ENCODE measurements at regions not wholly inside any gene's neighbourhood (a gene's known extent, or its start where the extent isn't known, plus 50 kb on each side); places are given as distances from the start of the nearest gene placed in this dataset.

DNA sequence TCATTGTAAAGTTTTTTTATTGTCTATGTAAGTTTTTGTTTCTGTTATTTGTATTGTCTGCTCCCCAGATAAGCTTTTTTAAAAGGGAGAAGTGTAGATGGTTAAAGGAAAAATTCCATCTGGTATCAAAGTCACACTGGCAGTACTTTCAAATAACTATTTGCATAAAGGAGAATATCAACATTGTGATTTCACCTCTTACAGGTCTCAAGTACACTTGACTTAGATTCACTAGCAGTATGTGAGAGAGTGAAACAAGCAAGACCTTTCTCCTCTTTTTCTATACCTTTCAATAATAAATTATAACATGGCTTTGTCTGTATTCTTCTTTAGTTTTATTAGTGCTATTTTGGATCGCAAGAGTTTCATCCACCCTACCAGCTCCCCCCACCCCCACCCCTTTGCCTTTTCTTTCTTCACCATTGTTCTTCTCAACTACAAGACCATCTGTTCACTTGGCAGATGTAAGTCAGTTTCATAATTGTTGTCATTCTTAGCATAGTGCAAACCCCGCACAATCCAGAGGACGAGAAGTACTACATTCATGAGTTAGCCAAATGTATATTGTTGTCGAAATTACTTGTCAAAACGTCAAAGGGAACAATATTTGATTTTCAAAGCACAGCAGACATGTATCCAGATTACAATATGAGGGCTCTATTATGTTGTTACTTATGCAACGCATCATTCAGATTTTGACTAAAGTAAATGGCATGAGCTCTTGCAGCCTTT lies 602.7 kb upstream of the FLRT2 start:
- Histone ChIP-seq H3K4me1 (ENCODE audit: insufficient read depth) (peaks cover 4% of the 10 kb centered on the region), H3K79me2 (no peaks in the 10 kb centered on the region), H3K27ac (no peak overlapping the region), H3K9me2 (replicated peaks; ENCODE audit: insufficient read depth) (no peaks in the 10 kb centered on the region), H3K9me3 (ENCODE audit: low read depth) (no peaks in the 10 kb centered on the region), H3K4me3 (no peak overlapping the region), H3K4me2 (no peak overlapping the region), H4K20me1 (ENCODE audit: insufficient read depth, poor library complexity, severe bottlenecking) (no peaks in the 10 kb centered on the region), H3K27me3 (no peaks in the 10 kb centered on the region), H3K36me3 (replicated peaks; ENCODE audit: insufficient read depth, low read depth) (no peaks in the 10 kb centered on the region), H2AFZ (no peak overlapping the region)
- 84% methylated on average over 6 of the region's 6 CpGs for WGBS (ENCODE audit: low lambda C conversion rate, missing lambda C conversion rate)
- TF ChIP-seq, protein P1, sequence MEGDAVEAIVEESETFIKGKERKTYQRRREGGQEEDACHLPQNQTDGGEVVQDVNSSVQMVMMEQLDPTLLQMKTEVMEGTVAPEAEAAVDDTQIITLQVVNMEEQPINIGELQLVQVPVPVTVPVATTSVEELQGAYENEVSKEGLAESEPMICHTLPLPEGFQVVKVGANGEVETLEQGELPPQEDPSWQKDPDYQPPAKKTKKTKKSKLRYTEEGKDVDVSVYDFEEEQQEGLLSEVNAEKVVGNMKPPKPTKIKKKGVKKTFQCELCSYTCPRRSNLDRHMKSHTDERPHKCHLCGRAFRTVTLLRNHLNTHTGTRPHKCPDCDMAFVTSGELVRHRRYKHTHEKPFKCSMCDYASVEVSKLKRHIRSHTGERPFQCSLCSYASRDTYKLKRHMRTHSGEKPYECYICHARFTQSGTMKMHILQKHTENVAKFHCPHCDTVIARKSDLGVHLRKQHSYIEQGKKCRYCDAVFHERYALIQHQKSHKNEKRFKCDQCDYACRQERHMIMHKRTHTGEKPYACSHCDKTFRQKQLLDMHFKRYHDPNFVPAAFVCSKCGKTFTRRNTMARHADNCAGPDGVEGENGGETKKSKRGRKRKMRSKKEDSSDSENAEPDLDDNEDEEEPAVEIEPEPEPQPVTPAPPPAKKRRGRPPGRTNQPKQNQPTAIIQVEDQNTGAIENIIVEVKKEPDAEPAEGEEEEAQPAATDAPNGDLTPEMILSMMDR (IDR thresholded peaks at IDR 0.05; ENCODE audit: poor library complexity): no peak
- TF ChIP-seq EZH2 (IDR thresholded peaks at IDR 0.05; ENCODE audit: borderline replicate concordance): no peak
- TF ChIP-seq EZH2phosphoT487 (IDR thresholded peaks at IDR 0.05; ENCODE audit: low read depth, severe bottlenecking, unreplicated experiment): no peak
- DNase-seq (ENCODE audit: low spot score): no peak

- Histone ChIP-seq H3K36me3 (replicated peaks; ENCODE audit: insufficient read depth, low read depth) (no peaks in the 10 kb centered on the region), H2AFZ (no peak overlapping the region), H3K4me2 (no peak overlapping the region), H3K27me3 (no peaks in the 10 kb centered on the region), H3K4me1 (ENCODE audit: insufficient read depth) (no peaks in the 10 kb centered on the region), H3K9me2 (replicated peaks; ENCODE audit: insufficient read depth) (no peaks in the 10 kb centered on the region), H3K9me3 (ENCODE audit: low read depth) (no peaks in the 10 kb centered on the region), H4K20me1 (ENCODE audit: insufficient read depth, poor library complexity, severe bottlenecking) (no peaks in the 10 kb centered on the region), H3K27ac (no peak overlapping the region), H3K79me2 (no peaks in the 10 kb centered on the region), H3K4me3 (no peak overlapping the region)
- DNase-seq (ENCODE audit: low spot score): no peak
- TF ChIP-seq EZH2 (IDR thresholded peaks at IDR 0.05; ENCODE audit: borderline replicate concordance): no peak
- no peak for TF ChIP-seq EZH2phosphoT487 (IDR thresholded peaks at IDR 0.05; ENCODE audit: low read depth, severe bottlenecking, unreplicated experiment)
- TF ChIP-seq, protein P1 (IDR thresholded peaks at IDR 0.05; ENCODE audit: poor library complexity): no peak
- 69% methylated on average over 1 of the region's 1 CpG for WGBS (ENCODE audit: low lambda C conversion rate, missing lambda C conversion rate)
These were observed 600.9 kb upstream of the FLRT2 start for GRCh38 chr14:84929086-84929485.

DNA sequence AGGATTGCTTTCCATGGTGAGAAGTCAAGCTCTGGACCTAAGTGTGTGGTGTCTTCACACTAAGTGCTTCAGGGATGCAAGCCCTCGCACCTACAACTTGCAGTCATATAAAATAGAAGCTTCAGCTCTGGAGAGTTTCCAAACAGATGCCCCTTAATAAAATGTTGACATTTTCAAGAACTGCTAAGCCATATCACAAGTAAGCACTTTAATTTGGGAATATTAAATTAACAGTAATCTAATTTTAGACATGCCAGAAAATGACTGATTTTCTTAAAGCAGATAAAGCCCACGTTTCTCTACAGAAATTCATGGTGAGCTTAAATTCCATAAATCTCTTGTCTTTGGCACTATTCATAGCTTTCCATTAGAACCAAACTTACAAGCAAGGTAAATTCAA lies 600.1 kb upstream of the FLRT2 start:
- H4K20me1 ChIP-seq (ENCODE audit: insufficient read depth, poor library complexity, severe bottlenecking): no peaks in the 10 kb centered on the region
- no peaks in the 10 kb centered on the region for H3K9me2 ChIP-seq (replicated peaks; ENCODE audit: insufficient read depth)
- DNase-seq (ENCODE audit: low spot score): no peak
- H3K79me2 ChIP-seq: no peaks in the 10 kb centered on the region
- no peaks in the 10 kb centered on the region for H3K36me3 ChIP-seq (replicated peaks; ENCODE audit: insufficient read depth, low read depth)
- TF ChIP-seq EZH2phosphoT487 (IDR thresholded peaks at IDR 0.05; ENCODE audit: low read depth, severe bottlenecking, unreplicated experiment) (no peak), EZH2 (IDR thresholded peaks at IDR 0.05; ENCODE audit: borderline replicate concordance) (no peak)
- TF ChIP-seq, protein P1 (IDR thresholded peaks at IDR 0.05; ENCODE audit: poor library complexity): no peak
- H3K27me3 ChIP-seq: no peaks in the 10 kb centered on the region
- no peak overlapping the region for H2AFZ ChIP-seq
- WGBS (ENCODE audit: low lambda C conversion rate, missing lambda C conversion rate): 80% methylated on average over 2 of the region's 2 CpGs
- H3K27ac ChIP-seq: no peak overlapping the region
- H3K4me1 ChIP-seq (ENCODE audit: insufficient read depth): no peaks in the 10 kb centered on the region
- H3K4me3 ChIP-seq: no peak overlapping the region
- H3K9me3 ChIP-seq (ENCODE audit: low read depth): no peaks in the 10 kb centered on the region
- H3K4me2 ChIP-seq: no peak overlapping the region
